ENCODE measurements at regions not wholly inside any gene's neighbourhood (a gene's known extent, or its start where the extent isn't known, plus 50 kb on each side); places are given as distances from the start of the nearest gene placed in this dataset.
A peak's percentile ranks its signal among the peaks of the same experiment; 100 is the strongest.

- Histone ChIP-seq H3K36me3 (ENCODE audit: control insufficient read depth in 3 of 3, insufficient read depth in 3 of 3, low read length in 3 of 3) (no peaks in the 10 kb centered on the region), H3K27ac (ENCODE audit: low read depth, low read length) (no peak overlapping the region), H3K27me3 (ENCODE audit: control insufficient read depth in 3 of 3, insufficient read depth in 3 of 3, low read length in 3 of 3) (no peaks in the 10 kb centered on the region), H3K9ac (ENCODE audit: low read depth in 1 of 3, low read length in 3 of 3) (no peak overlapping the region), H3K9me3 (ENCODE audit: control insufficient read depth in 3 of 3, low read length in 3 of 3) (no peaks in the 10 kb centered on the region), H3K4me3 (ENCODE audit: low read length in 3 of 3) (no peak overlapping the region), H3K4me1 (ENCODE audit: control insufficient read depth in 3 of 3, insufficient read depth in 3 of 3, low read length in 3 of 3) (no peaks in the 10 kb centered on the region)
Observed at GRCh38 chr4:24650849-24651640, 66.7 kb upstream of the DHX15 start.

GRCh38 chr4:24655326-24655725 is 71.0 kb upstream of the DHX15 start:
- Histone ChIP-seq H3K36me3 (ENCODE audit: control insufficient read depth in 3 of 3, insufficient read depth in 3 of 3, low read length in 3 of 3) (no peaks in the 10 kb centered on the region), H3K4me3 (ENCODE audit: low read length in 3 of 3) (no peak overlapping the region), H3K9ac (ENCODE audit: low read depth in 1 of 3, low read length in 3 of 3) (no peak overlapping the region), H3K4me1 (ENCODE audit: control insufficient read depth in 3 of 3, insufficient read depth in 3 of 3, low read length in 3 of 3) (peaks cover 0 to 17% (median 7%) of the 10 kb centered on the region in 3 donors), H3K27ac (ENCODE audit: low read depth, low read length) (no peak overlapping the region), H3K9me3 (ENCODE audit: control insufficient read depth in 3 of 3, low read length in 3 of 3) (no peaks in the 10 kb centered on the region), H3K27me3 (ENCODE audit: control insufficient read depth in 3 of 3, insufficient read depth in 3 of 3, low read length in 3 of 3) (no peaks in the 10 kb centered on the region)

GRCh38 chr4:24655971-24656370 is 71.6 kb upstream of the DHX15 start:
- H3K27me3 ChIP-seq (ENCODE audit: control insufficient read depth in 3 of 3, insufficient read depth in 3 of 3, low read length in 3 of 3) = no peaks in the 10 kb centered on the region
- no peak overlapping the region for H3K4me3 ChIP-seq (ENCODE audit: low read length in 3 of 3)
- H3K9ac ChIP-seq (ENCODE audit: low read depth in 1 of 3, low read length in 3 of 3) = no peak overlapping the region
- no peaks in the 10 kb centered on the region for H3K36me3 ChIP-seq (ENCODE audit: control insufficient read depth in 3 of 3, insufficient read depth in 3 of 3, low read length in 3 of 3)
- no peaks in the 10 kb centered on the region for H3K9me3 ChIP-seq (ENCODE audit: control insufficient read depth in 3 of 3, low read length in 3 of 3)
- no peak overlapping the region for H3K27ac ChIP-seq (ENCODE audit: low read depth, low read length)
- peaks cover 0 to 17% (median 7%) of the 10 kb centered on the region in 3 donors for H3K4me1 ChIP-seq (ENCODE audit: control insufficient read depth in 3 of 3, insufficient read depth in 3 of 3, low read length in 3 of 3)

- Histone ChIP-seq H3K9me3 (ENCODE audit: control insufficient read depth in 3 of 3, low read length in 3 of 3) (no peaks in the 10 kb centered on the region), H3K4me3 (ENCODE audit: low read length in 3 of 3) (no peak overlapping the region), H3K36me3 (ENCODE audit: control insufficient read depth in 3 of 3, insufficient read depth in 3 of 3, low read length in 3 of 3) (no peaks in the 10 kb centered on the region), H3K27me3 (ENCODE audit: control insufficient read depth in 3 of 3, insufficient read depth in 3 of 3, low read length in 3 of 3) (no peaks in the 10 kb centered on the region), H3K4me1 (ENCODE audit: control insufficient read depth in 3 of 3, insufficient read depth in 3 of 3, low read length in 3 of 3) (peaks cover 0 to 17% (median 7%) of the 10 kb centered on the region in 3 donors), H3K27ac (ENCODE audit: low read depth, low read length) (no peak overlapping the region), H3K9ac (ENCODE audit: low read depth in 1 of 3, low read length in 3 of 3) (no peak overlapping the region)
Observed at GRCh38 chr4:24656906-24657305, 72.6 kb upstream of the DHX15 start.

GRCh38 chr4:24657768-24658617 is 73.6 kb upstream of the DHX15 start:
- H3K27ac ChIP-seq (ENCODE audit: low read depth, low read length) = no peak overlapping the region
- H3K27me3 ChIP-seq (ENCODE audit: control insufficient read depth in 3 of 3, insufficient read depth in 3 of 3, low read length in 3 of 3) = no peaks in the 10 kb centered on the region
- no peaks in the 10 kb centered on the region for H3K9me3 ChIP-seq (ENCODE audit: control insufficient read depth in 3 of 3, low read length in 3 of 3)
- H3K4me3 ChIP-seq (ENCODE audit: low read length in 3 of 3) = peak overlapping the region in 1 of 3 donors; percentile 22
- H3K36me3 ChIP-seq (ENCODE audit: control insufficient read depth in 3 of 3, insufficient read depth in 3 of 3, low read length in 3 of 3) = no peaks in the 10 kb centered on the region
- H3K9ac ChIP-seq (ENCODE audit: low read depth in 1 of 3, low read length in 3 of 3) = no peak overlapping the region
- peaks cover 0 to 17% (median 7%) of the 10 kb centered on the region in 3 donors for H3K4me1 ChIP-seq (ENCODE audit: control insufficient read depth in 3 of 3, insufficient read depth in 3 of 3, low read length in 3 of 3)

GRCh38 chr4:24659241-24659961 is 75.0 kb upstream of the DHX15 start:
- H3K27me3 ChIP-seq (ENCODE audit: control insufficient read depth in 3 of 3, insufficient read depth in 3 of 3, low read length in 3 of 3) = no peaks in the 10 kb centered on the region
- peak overlapping the region in 1 of 3 donors; percentile 39 for H3K4me3 ChIP-seq (ENCODE audit: low read length in 3 of 3)
- H3K9ac ChIP-seq (ENCODE audit: low read depth in 1 of 3, low read length in 3 of 3) = no peak overlapping the region
- no peaks in the 10 kb centered on the region for H3K9me3 ChIP-seq (ENCODE audit: control insufficient read depth in 3 of 3, low read length in 3 of 3)
- no peak overlapping the region for H3K27ac ChIP-seq (ENCODE audit: low read depth, low read length)
- H3K36me3 ChIP-seq (ENCODE audit: control insufficient read depth in 3 of 3, insufficient read depth in 3 of 3, low read length in 3 of 3) = no peaks in the 10 kb centered on the region
- H3K4me1 ChIP-seq (ENCODE audit: control insufficient read depth in 3 of 3, insufficient read depth in 3 of 3, low read length in 3 of 3) = peaks cover 0 to 17% (median 7%) of the 10 kb centered on the region in 3 donors

GRCh38 chr4:24662056-24662455 is 77.7 kb upstream of the DHX15 start:
- H3K9me3 ChIP-seq (ENCODE audit: control insufficient read depth in 3 of 3, low read length in 3 of 3) = no peaks in the 10 kb centered on the region
- no peak overlapping the region for H3K9ac ChIP-seq (ENCODE audit: low read depth in 1 of 3, low read length in 3 of 3)
- peaks cover 0 to 17% (median 7%) of the 10 kb centered on the region in 3 donors for H3K4me1 ChIP-seq (ENCODE audit: control insufficient read depth in 3 of 3, insufficient read depth in 3 of 3, low read length in 3 of 3)
- no peak overlapping the region for H3K4me3 ChIP-seq (ENCODE audit: low read length in 3 of 3)
- no peaks in the 10 kb centered on the region for H3K36me3 ChIP-seq (ENCODE audit: control insufficient read depth in 3 of 3, insufficient read depth in 3 of 3, low read length in 3 of 3)
- H3K27ac ChIP-seq (ENCODE audit: low read depth, low read length) = no peak overlapping the region
- peaks cover 0 to 6% (median 0%) of the 10 kb centered on the region in 3 donors for H3K27me3 ChIP-seq (ENCODE audit: control insufficient read depth in 3 of 3, insufficient read depth in 3 of 3, low read length in 3 of 3)

- Histone ChIP-seq H3K9ac (ENCODE audit: low read depth in 1 of 3, low read length in 3 of 3) (no peak overlapping the region), H3K27me3 (ENCODE audit: control insufficient read depth in 3 of 3, insufficient read depth in 3 of 3, low read length in 3 of 3) (peaks cover 0 to 6% (median 0%) of the 10 kb centered on the region in 3 donors), H3K4me3 (ENCODE audit: low read length in 3 of 3) (no peak overlapping the region), H3K9me3 (ENCODE audit: control insufficient read depth in 3 of 3, low read length in 3 of 3) (no peaks in the 10 kb centered on the region), H3K36me3 (ENCODE audit: control insufficient read depth in 3 of 3, insufficient read depth in 3 of 3, low read length in 3 of 3) (no peaks in the 10 kb centered on the region), H3K4me1 (ENCODE audit: control insufficient read depth in 3 of 3, insufficient read depth in 3 of 3, low read length in 3 of 3) (peaks cover 0 to 17% (median 7%) of the 10 kb centered on the region in 3 donors), H3K27ac (ENCODE audit: low read depth, low read length) (no peak overlapping the region)
Observed at GRCh38 chr4:24662542-24662941, 78.2 kb upstream of the DHX15 start.

- Histone ChIP-seq H3K27ac (ENCODE audit: low read depth, low read length) (no peak overlapping the region), H3K9me3 (ENCODE audit: control insufficient read depth in 3 of 3, low read length in 3 of 3) (no peaks in the 10 kb centered on the region), H3K4me3 (ENCODE audit: low read length in 3 of 3) (no peak overlapping the region), H3K9ac (ENCODE audit: low read depth in 1 of 3, low read length in 3 of 3) (no peak overlapping the region), H3K4me1 (ENCODE audit: control insufficient read depth in 3 of 3, insufficient read depth in 3 of 3, low read length in 3 of 3) (peaks cover 0 to under 1% (median 0%) of the 10 kb centered on the region in 3 donors), H3K36me3 (ENCODE audit: control insufficient read depth in 3 of 3, insufficient read depth in 3 of 3, low read length in 3 of 3) (no peaks in the 10 kb centered on the region), H3K27me3 (ENCODE audit: control insufficient read depth in 3 of 3, insufficient read depth in 3 of 3, low read length in 3 of 3) (peaks cover 0 to 6% (median 0%) of the 10 kb centered on the region in 3 donors)
Observed at GRCh38 chr4:24664956-24665355, 80.6 kb upstream of the DHX15 start.
